HCT116 (cell line): ENCODE measurements at regions not wholly inside any gene's neighbourhood (a gene's known extent, or its start where the extent isn't known, plus 50 kb on each side); places are given as distances from the start of the nearest gene placed in this dataset.

ENCODE experiments used
- ATAC-seq: fragments of 200-7000 bp; cut with Tn5 transposase; 2 replicates; pipeline ENCODE4 v1.9.1; 2020; ENCODE audit warnings: mild to moderate bottlenecking, moderate library complexity
- BruUV-seq: library from RNA; stranded (reverse); fragments of 400-500 nt; replicated peaks from 2 replicates; lab custom pipeline; 2021; lab: Mats Ljungman, UMichigan
- CTCF ChIA-PET: fragments of 300-600 bp; sonication (Branson Sonifier 250); formaldehyde crosslinking; loops from one replicate; lab custom pipeline; 2021; ENCODE audit warnings: antibody characterized with exemption; lab: Charles Lee
- POLR2A ChIA-PET: fragments of 300-600, 350-600 bp; sonication (Branson Sonifier 250); formaldehyde crosslinking; loops from one replicate; lab custom pipeline; 2021; ENCODE audit warnings: antibody characterized with exemption; lab: Charles Lee
- RAD21 ChIA-PET, 2 experiments: fragments of 300-600 bp; sonication (Branson Sonifier 250); formaldehyde crosslinking; loops; one replicate each; lab custom pipeline; 2023; ENCODE audit warnings: low total read pairs in 2 of 2; ENCODE audit not compliant: uncharacterized antibody in 2 of 2, unreplicated experiment in 2 of 2, low non-redundant PET in 1 of 2; lab: Charles Lee
- DNase-seq: peaks from one replicate; pipeline ENCODE4 v3.0.0-alpha.2; 2010; ENCODE audit warnings: low read depth, low spot score
- H2AFZ ChIP-seq: fragments of 200-600 bp; shearing (Covaris generic), sonication (generic); 2 replicates; pipeline ENCODE4 v1.6.1; 2017; ENCODE audit warnings: low read depth, mixed run types, mixed read lengths, antibody characterized with exemption, low read length; ENCODE audit not compliant: poor library complexity, severe bottlenecking
- H3K27ac ChIP-seq: 2 replicates; pipeline ENCODE4 v1.5.1; 2012; ENCODE audit warnings: low read depth, low read length
- H3K27me3 ChIP-seq: fragments of 200-600 bp; sonication (generic); 2 replicates; pipeline ENCODE4 v1.6.1; 2016; ENCODE audit warnings: mixed run types, low read length, mixed read lengths; ENCODE audit not compliant: insufficient read depth
- H3K36me3 ChIP-seq, 2 experiments: fragments of 200-500 bp in 1 of 2; fragments of 200-600 bp in 1 of 2; sonication (Bioruptor generic) in 1 of 2; sonication (generic) in 1 of 2; 2 replicates each; pipeline versions ENCODE4 v1.5.1 to v1.6.1; 2014 to 2016; ENCODE audit warnings: low read length in 2 of 2, inconsistent platforms in 1 of 2, mixed read lengths in 1 of 2, mixed run types in 1 of 2; ENCODE audit not compliant: insufficient read depth in 2 of 2, control insufficient read depth in 1 of 2
- H3K4me1 ChIP-seq, 2 experiments: fragments of 200-600 bp in 1 of 2; sonication (generic) in 1 of 2; 2 replicates each; pipeline versions ENCODE4 v1.5.1 to v1.6.1; 2012 to 2017; ENCODE audit warnings: low read length in 2 of 2, inconsistent platforms in 1 of 2, mild to moderate bottlenecking in 1 of 2, mixed read lengths in 1 of 2, mixed run types in 1 of 2, moderate library complexity in 1 of 2; ENCODE audit not compliant: insufficient read depth in 2 of 2, control insufficient read depth in 1 of 2
- H3K4me2 ChIP-seq: fragments of 200-600 bp; sonication (generic); 2 replicates; pipeline ENCODE4 v1.6.1; 2017; ENCODE audit warnings: mixed run types, low read length, mixed read lengths
- H3K4me3 ChIP-seq, 2 experiments: fragments of 200-600 bp in 1 of 2; sonication (generic) in 1 of 2; replicated peaks in 1 of 2; 2 replicates each; pipeline ENCODE4 v1.5.1; 2011 to 2016; ENCODE audit warnings: low read length in 2 of 2, control low read depth in 1 of 2, low read depth in 1 of 2, mild to moderate bottlenecking in 1 of 2, mixed read lengths in 1 of 2, mixed run types in 1 of 2
- H3K79me2 ChIP-seq: fragments of 200-600 bp; sonication (generic); 2 replicates; pipeline ENCODE4 v1.6.1; 2017; ENCODE audit warnings: mild to moderate bottlenecking, mixed run types, low read length, moderate library complexity, mixed read lengths; ENCODE audit not compliant: insufficient read depth
- H3K9ac ChIP-seq: fragments of 200-600 bp; sonication (generic); 2 replicates; pipeline ENCODE4 v1.6.1; 2016; ENCODE audit warnings: low read length, mixed read lengths
- H3K9me2 ChIP-seq: fragments of 200-600 bp; sonication (generic), shearing (Covaris generic); 2 replicates; pipeline ENCODE4 v1.6.1; 2017; ENCODE audit warnings: mixed run types, mild to moderate bottlenecking, moderate library complexity; ENCODE audit not compliant: insufficient read depth
- H3K9me3 ChIP-seq, 2 experiments: fragments of 200-500 bp in 1 of 2; fragments of 200-600 bp in 1 of 2; sonication (Bioruptor generic) in 1 of 2; sonication (generic) in 1 of 2; 2 replicates each; pipeline ENCODE4 v1.6.1; 2014 to 2017; ENCODE audit warnings: low read length in 2 of 2, mixed read lengths in 2 of 2, inconsistent platforms in 1 of 2, low read depth in 1 of 2, mild to moderate bottlenecking in 1 of 2, mixed run types in 1 of 2, moderate library complexity in 1 of 2; ENCODE audit not compliant: control insufficient read depth in 1 of 2, insufficient read depth in 1 of 2
- H4K20me1 ChIP-seq: fragments of 200-600 bp; sonication (generic), shearing (Covaris generic); 2 replicates; pipeline ENCODE4 v1.6.1; 2017; ENCODE audit warnings: mixed run types, mild to moderate bottlenecking, moderate library complexity; ENCODE audit not compliant: insufficient read depth
- CEBPB ChIP-seq: IDR thresholded peaks from 2 replicates; pipeline ENCODE4 v1.6.1; 2012; ENCODE audit warnings: low read depth
- EGR1 ChIP-seq: IDR thresholded peaks from 2 replicates; pipeline ENCODE4 v1.6.1; 2012; ENCODE audit warnings: low read depth
- EZH2 ChIP-seq: fragments of 200-600 bp; sonication (generic); IDR thresholded peaks from 2 replicates; pipeline ENCODE4 v1.6.1; 2017; ENCODE audit warnings: antibody characterized with exemption, mixed run types
- JUND ChIP-seq: IDR thresholded peaks from 2 replicates; pipeline ENCODE4 v1.6.1; 2012
- POLR2A ChIP-seq: IDR thresholded peaks from 2 replicates; pipeline ENCODE4 v1.7.0; 2011; ENCODE audit warnings: borderline replicate concordance; ENCODE audit not compliant: insufficient read depth, insufficient read length; ENCODE audit errors: extremely low read depth
- SP1 ChIP-seq: IDR thresholded peaks from 2 replicates; pipeline ENCODE4 v1.6.1; 2012; ENCODE audit warnings: low read depth
- TCF7L2 ChIP-seq: IDR thresholded peaks from 2 replicates; pipeline ENCODE4 v1.7.0; 2011; ENCODE audit warnings: borderline replicate concordance, inconsistent platforms; ENCODE audit not compliant: insufficient read depth, insufficient read length; ENCODE audit errors: extremely low read depth
- intact Hi-C: fragments of 100-400 bp; cut with micrococcal nuclease; formaldehyde crosslinking; loops from 2 replicates; pipeline ENCODE4 v1.10.0; 2022
- TF ChIP-seq, protein P1 (sequence below): IDR thresholded peaks from 2 replicates; pipeline ENCODE4 v1.6.1; 2011; ENCODE audit warnings: mild to moderate bottlenecking, low read length, moderate library complexity; ENCODE audit not compliant: insufficient replicate concordance; ENCODE audit errors: extremely low read depth
- TF ChIP-seq, protein P2 (sequence below): IDR thresholded peaks from 2 replicates; pipeline ENCODE4 v1.6.1; 2012

DNA sequence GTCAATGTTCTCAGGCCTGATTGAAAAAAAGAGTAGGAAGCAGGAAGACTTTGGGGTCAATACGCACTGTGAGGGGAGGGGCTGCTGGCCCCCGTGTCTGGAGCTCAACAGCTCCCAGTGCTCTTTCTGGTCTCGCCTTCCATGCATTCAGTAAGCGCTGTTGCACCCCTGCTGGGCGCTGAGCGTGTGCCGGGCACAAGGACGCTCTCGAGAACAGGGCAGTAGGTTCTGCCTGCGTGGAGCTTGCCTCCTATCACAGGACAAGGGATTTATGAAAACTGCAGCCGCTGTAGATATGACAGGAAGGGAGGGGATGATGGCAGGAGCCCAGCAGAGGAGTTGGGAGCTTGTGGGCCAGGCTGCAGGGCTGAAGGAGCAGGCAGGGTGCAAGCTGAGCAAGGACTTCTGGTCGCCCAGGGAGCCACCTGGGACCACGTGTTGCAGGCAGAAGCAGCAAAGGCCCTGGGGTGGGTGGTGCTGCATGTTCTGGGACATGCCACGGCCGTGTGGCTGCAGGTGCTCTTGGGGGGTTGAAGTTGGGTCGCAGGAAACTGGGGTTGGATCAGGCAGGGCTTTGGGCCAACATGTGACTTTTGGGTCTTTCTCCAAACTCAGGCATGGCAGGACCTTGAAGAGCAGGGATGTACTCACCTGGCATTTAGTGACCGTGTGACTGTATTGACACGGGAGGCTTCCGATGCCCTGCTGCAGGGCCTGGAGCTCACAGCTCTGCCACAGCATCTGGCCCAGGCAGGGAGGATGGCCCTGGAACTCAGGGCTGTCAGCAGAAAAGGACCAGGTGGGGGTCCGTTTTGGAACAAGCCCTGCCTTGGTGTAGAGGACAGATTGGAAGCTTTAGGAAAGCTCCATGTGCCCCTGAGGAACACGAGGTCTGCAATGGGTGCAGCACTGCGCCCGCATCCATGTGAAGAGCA, 97.9 kb downstream of the CPZ start:
- H3K9me2 ChIP-seq = no peaks in the 10 kb centered on the region
- no peaks in the 10 kb centered on the region for H3K9me3 ChIP-seq
- ChIA-PET CTCF (interaction anchor here (1.0 kb wide), 1 partner anchor 12 kb away, joined by 3 read pairs; no protein-coding TSS in a partner anchor), RAD21 (no interaction called here), POLR2A (no interaction called here)
- no peaks in the 10 kb centered on the region for H4K20me1 ChIP-seq
- peaks cover 19% of the 10 kb centered on the region; the same call in 1 of the 2 replicates for H3K27me3 ChIP-seq
- no peaks in the 10 kb centered on the region for H3K79me2 ChIP-seq
- H3K36me3 ChIP-seq = no peaks in the 10 kb centered on the region
- H3K4me2 ChIP-seq = no peak overlapping the region
- intact Hi-C loops = no loop called here
- DNase-seq (no peak), ATAC-seq (no peak)
- no peak overlapping the region for H3K9ac ChIP-seq
- no peak overlapping the region for H2AFZ ChIP-seq
- no peak overlapping the region for H3K4me3 ChIP-seq
- no TSS peak for BruUV-seq
- TF ChIP-seq SP1 (no peak), TCF7L2 (no peak), JUND (no peak), POLR2A (no peak), CEBPB (no peak), EGR1 (no peak), EZH2 (no peak)
- TF ChIP-seq, protein P1, sequence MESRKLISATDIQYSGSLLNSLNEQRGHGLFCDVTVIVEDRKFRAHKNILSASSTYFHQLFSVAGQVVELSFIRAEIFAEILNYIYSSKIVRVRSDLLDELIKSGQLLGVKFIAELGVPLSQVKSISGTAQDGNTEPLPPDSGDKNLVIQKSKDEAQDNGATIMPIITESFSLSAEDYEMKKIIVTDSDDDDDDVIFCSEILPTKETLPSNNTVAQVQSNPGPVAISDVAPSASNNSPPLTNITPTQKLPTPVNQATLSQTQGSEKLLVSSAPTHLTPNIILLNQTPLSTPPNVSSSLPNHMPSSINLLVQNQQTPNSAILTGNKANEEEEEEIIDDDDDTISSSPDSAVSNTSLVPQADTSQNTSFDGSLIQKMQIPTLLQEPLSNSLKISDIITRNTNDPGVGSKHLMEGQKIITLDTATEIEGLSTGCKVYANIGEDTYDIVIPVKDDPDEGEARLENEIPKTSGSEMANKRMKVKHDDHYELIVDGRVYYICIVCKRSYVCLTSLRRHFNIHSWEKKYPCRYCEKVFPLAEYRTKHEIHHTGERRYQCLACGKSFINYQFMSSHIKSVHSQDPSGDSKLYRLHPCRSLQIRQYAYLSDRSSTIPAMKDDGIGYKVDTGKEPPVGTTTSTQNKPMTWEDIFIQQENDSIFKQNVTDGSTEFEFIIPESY = no peak
- TF ChIP-seq, protein P2, sequence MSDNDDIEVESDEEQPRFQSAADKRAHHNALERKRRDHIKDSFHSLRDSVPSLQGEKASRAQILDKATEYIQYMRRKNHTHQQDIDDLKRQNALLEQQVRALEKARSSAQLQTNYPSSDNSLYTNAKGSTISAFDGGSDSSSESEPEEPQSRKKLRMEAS = no peak
- TF ChIP-seq, all 23 proteins: peak for 0
- Histone ChIP-seq H3K4me1 (peaks cover 0 to 3% of the 10 kb centered on the region in 2 experiments; a peak in 1 of 4 replicates), H3K27ac (no peak overlapping the region)
